ENCODE measurements at regions not wholly inside any gene's neighbourhood (a gene's known extent, or its start where the extent isn't known, plus 50 kb on each side); places are given as distances from the start of the nearest gene placed in this dataset.

DNA sequence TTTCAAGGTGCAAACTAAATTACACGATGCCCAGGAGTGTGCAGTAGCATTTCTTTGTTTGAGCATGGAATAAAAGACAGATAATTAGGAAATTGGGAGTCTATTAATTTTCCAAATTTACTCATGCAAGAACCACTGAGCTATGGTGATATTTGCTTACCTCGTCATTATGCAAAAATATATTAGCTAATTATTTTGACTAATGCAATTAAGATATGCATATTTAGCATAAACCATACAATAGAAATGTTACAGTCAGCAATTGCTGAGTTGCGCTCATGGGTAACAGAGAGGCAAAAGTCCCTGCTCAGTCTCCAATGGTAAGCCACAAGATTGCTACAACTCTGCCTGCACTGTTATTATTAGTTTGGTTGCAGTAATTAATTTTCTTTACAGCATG lies 342.0 kb downstream of the TXNL1 start:
- TF ChIP-seq, protein P1, sequence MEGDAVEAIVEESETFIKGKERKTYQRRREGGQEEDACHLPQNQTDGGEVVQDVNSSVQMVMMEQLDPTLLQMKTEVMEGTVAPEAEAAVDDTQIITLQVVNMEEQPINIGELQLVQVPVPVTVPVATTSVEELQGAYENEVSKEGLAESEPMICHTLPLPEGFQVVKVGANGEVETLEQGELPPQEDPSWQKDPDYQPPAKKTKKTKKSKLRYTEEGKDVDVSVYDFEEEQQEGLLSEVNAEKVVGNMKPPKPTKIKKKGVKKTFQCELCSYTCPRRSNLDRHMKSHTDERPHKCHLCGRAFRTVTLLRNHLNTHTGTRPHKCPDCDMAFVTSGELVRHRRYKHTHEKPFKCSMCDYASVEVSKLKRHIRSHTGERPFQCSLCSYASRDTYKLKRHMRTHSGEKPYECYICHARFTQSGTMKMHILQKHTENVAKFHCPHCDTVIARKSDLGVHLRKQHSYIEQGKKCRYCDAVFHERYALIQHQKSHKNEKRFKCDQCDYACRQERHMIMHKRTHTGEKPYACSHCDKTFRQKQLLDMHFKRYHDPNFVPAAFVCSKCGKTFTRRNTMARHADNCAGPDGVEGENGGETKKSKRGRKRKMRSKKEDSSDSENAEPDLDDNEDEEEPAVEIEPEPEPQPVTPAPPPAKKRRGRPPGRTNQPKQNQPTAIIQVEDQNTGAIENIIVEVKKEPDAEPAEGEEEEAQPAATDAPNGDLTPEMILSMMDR (IDR thresholded peaks at IDR 0.05) = no peak
- no peak for TF ChIP-seq POLR2A (IDR thresholded peaks at IDR 0.05)
